ENCODE measurements at regions not wholly inside any gene's neighbourhood (a gene's known extent, or its start where the extent isn't known, plus 50 kb on each side); places are given as distances from the start of the nearest gene placed in this dataset.

DNA sequence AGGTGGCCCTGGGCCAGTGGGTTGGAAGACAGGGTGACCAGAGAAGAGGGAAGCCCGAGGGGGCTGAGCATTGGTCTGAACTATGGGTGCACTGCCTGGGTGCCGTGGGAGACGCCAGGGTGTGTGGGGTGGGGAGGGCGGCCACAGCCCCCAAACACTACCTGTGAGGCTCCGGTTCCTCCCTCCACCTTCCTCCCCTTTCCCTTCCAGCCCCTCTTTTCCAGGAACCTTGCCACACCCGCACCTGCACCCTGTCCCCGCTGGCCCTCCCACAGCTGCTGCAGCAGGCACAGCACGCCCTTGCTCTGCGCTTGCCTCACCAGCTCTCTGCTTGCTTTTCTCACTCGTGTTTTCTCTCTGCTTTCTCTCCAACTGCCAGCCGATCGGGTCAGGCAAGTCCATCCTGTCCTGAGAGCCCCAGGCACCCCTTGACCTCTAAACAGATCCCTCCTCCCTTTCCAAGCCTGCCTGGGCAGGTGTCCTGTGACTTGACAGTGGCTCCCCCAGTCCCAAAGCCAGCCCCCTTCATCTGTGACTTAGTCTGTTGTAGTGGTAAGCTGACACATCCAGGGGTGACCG lies 193.7 kb downstream of the MSX2 start:
- TF ChIP-seq, protein P1, sequence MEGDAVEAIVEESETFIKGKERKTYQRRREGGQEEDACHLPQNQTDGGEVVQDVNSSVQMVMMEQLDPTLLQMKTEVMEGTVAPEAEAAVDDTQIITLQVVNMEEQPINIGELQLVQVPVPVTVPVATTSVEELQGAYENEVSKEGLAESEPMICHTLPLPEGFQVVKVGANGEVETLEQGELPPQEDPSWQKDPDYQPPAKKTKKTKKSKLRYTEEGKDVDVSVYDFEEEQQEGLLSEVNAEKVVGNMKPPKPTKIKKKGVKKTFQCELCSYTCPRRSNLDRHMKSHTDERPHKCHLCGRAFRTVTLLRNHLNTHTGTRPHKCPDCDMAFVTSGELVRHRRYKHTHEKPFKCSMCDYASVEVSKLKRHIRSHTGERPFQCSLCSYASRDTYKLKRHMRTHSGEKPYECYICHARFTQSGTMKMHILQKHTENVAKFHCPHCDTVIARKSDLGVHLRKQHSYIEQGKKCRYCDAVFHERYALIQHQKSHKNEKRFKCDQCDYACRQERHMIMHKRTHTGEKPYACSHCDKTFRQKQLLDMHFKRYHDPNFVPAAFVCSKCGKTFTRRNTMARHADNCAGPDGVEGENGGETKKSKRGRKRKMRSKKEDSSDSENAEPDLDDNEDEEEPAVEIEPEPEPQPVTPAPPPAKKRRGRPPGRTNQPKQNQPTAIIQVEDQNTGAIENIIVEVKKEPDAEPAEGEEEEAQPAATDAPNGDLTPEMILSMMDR (IDR thresholded peaks at IDR 0.05; ENCODE audit: low read depth, low read length, poor library complexity, severe bottlenecking) = no peak
- TF ChIP-seq EZH2phosphoT487 (IDR thresholded peaks at IDR 0.05; ENCODE audit: borderline replicate concordance, low read length) = no peak

Measured in DOHH2 (cell line).